Mesendoderm (in vitro differentiated cells): ENCODE measurements at regions not wholly inside any gene's neighbourhood (a gene's known extent, or its start where the extent isn't known, plus 50 kb on each side); places are given as distances from the start of the nearest gene placed in this dataset.
A peak's percentile ranks its signal among the peaks of the same experiment; 100 is the strongest.
"Not testable (repeated sequence)": the region's sequence is repeated elsewhere in the genome, so short reads cannot be mapped to it uniquely, and the experiment has no call there.

Experiments used
- DNase-seq: peaks from one replicate; pipeline ENCODE4 v3.0.0; 2013
- H2AK5ac ChIP-seq: 2 replicates; pipeline ENCODE4 v1.6.1; 2013; ENCODE audit warnings: low read length, inconsistent platforms
- H2BK120ac ChIP-seq: 2 replicates; pipeline ENCODE4 v1.6.1; 2013; ENCODE audit warnings: low read depth, mild to moderate bottlenecking, low read length, moderate library complexity, mixed read lengths
- H2BK15ac ChIP-seq: replicated peaks from 2 replicates; pipeline ENCODE4 v1.6.1; 2013; ENCODE audit warnings: low read depth, mild to moderate bottlenecking, moderate library complexity
- H2BK5ac ChIP-seq: 2 replicates; pipeline ENCODE4 v1.6.1; 2013; ENCODE audit warnings: low read length, inconsistent platforms
- H3K18ac ChIP-seq: 2 replicates; pipeline ENCODE4 v1.6.1; 2013; ENCODE audit warnings: mild to moderate bottlenecking, low read length, mixed read lengths
- H3K23ac ChIP-seq: one replicate; pipeline ENCODE4 v1.6.1; 2013; ENCODE audit warnings: low read length
- H3K27ac ChIP-seq: 2 replicates; pipeline ENCODE4 v1.5.1; 2013; ENCODE audit warnings: low read depth, mild to moderate bottlenecking, inconsistent platforms, low read length, moderate library complexity
- H3K27me3 ChIP-seq: 2 replicates; pipeline ENCODE4 v1.6.1; 2013; ENCODE audit warnings: low read length, control low read depth, mild to moderate bottlenecking, inconsistent platforms; ENCODE audit not compliant: insufficient read depth, poor library complexity
- H3K36me3 ChIP-seq: 2 replicates; pipeline ENCODE4 v1.6.1; 2013; ENCODE audit warnings: low read length, inconsistent platforms; ENCODE audit not compliant: control insufficient read depth, insufficient read depth
- H3K4ac ChIP-seq: one replicate; pipeline ENCODE4 v1.6.1; 2013; ENCODE audit warnings: low read depth, mild to moderate bottlenecking, low read length, moderate library complexity
- H3K4me1 ChIP-seq: 2 replicates; pipeline ENCODE4 v1.6.1; 2013; ENCODE audit warnings: low read depth, low read length, inconsistent platforms; ENCODE audit not compliant: control insufficient read depth
- H3K4me2 ChIP-seq: 2 replicates; pipeline ENCODE4 v1.6.1; 2013; ENCODE audit warnings: low read length
- H3K4me3 ChIP-seq: 2 replicates; pipeline ENCODE4 v1.5.1; 2013; ENCODE audit warnings: mild to moderate bottlenecking, low read length
- H3K56ac ChIP-seq: one replicate; pipeline ENCODE4 v1.6.1; 2013; ENCODE audit warnings: low read length
- H3K79me1 ChIP-seq: 2 replicates; pipeline ENCODE4 v1.6.1; 2013; ENCODE audit warnings: low read length, inconsistent platforms
- H3K79me2 ChIP-seq: 2 replicates; pipeline ENCODE4 v1.6.1; 2013; ENCODE audit warnings: mild to moderate bottlenecking, low read length; ENCODE audit not compliant: control insufficient read depth, insufficient read depth
- H3K9ac ChIP-seq: 2 replicates; pipeline ENCODE4 v1.6.1; 2013; ENCODE audit warnings: low read length, inconsistent platforms
- H4K5ac ChIP-seq: one replicate; pipeline ENCODE4 v1.6.1; 2013; ENCODE audit warnings: low read length
- H4K8ac ChIP-seq: one replicate; pipeline ENCODE4 v1.6.1; 2013; ENCODE audit warnings: low read depth, mild to moderate bottlenecking, control low read depth, low read length, moderate library complexity
- WGBS: extraction: QIAGEN DNeasy Blood & Tissue Kit; methylation state at CpG from one replicate; pipeline ENCODE4 v1.1.7; 2013; ENCODE audit warnings: low lambda C conversion rate, missing lambda C conversion rate; ENCODE audit not compliant: insufficient coverage; ENCODE audit errors: extremely low coverage; 5-methylcytosine and 5-hydroxymethylcytosine counted together

GRCh38 chr6:80981226-80981625 is 771.3 kb downstream of the TENT5A start:
- DNase-seq, H3K27me3 ChIP-seq, H2AK5ac ChIP-seq, H3K18ac ChIP-seq, H2BK120ac ChIP-seq, H3K4me1 ChIP-seq, H3K9ac ChIP-seq, H3K79me1 ChIP-seq, H2BK15ac ChIP-seq, H3K79me2 ChIP-seq, H4K8ac ChIP-seq, H3K27ac ChIP-seq, H3K36me3 ChIP-seq, H3K4me2 ChIP-seq, H4K5ac ChIP-seq, H3K56ac ChIP-seq, H2BK5ac ChIP-seq, H3K4me3 ChIP-seq, H3K23ac ChIP-seq, H3K4ac ChIP-seq: not testable (repeated sequence)
- WGBS = no CpG with 5 or more reads among the region's 2 CpGs

GRCh38 chr6:80976336-80976735 is 776.1 kb downstream of the TENT5A start:
- Histone ChIP-seq H4K5ac (no peak overlapping the region), H2AK5ac (no peak overlapping the region), H3K56ac (no peak overlapping the region), H3K79me2 (no peaks in the 10 kb centered on the region), H3K79me1 (no peaks in the 10 kb centered on the region), H3K23ac (no peak overlapping the region), H3K27me3 (no peaks in the 10 kb centered on the region), H3K36me3 (no peaks in the 10 kb centered on the region), H3K4me3 (no peak overlapping the region), H2BK120ac (no peak overlapping the region), H2BK5ac (no peak overlapping the region), H4K8ac (no peak overlapping the region), H3K9ac (no peak overlapping the region), H3K27ac (no peak overlapping the region), H3K4me2 (no peak overlapping the region), H3K4ac (no peak overlapping the region), H2BK15ac (no peak overlapping the region), H3K18ac (no peak overlapping the region), H3K4me1 (no peaks in the 10 kb centered on the region)
- WGBS = no CpG with 5 or more reads among the region's 3 CpGs
- DNase-seq = no peak

- H3K4me1 ChIP-seq = no peaks in the 10 kb centered on the region
- H3K18ac ChIP-seq = no peak overlapping the region
- no peak overlapping the region for H3K4ac ChIP-seq
- no peaks in the 10 kb centered on the region for H3K36me3 ChIP-seq
- no peaks in the 10 kb centered on the region for H3K79me2 ChIP-seq
- no peak overlapping the region for H3K23ac ChIP-seq
- no peak overlapping the region for H4K8ac ChIP-seq
- H2BK15ac ChIP-seq = no peak overlapping the region
- no peak overlapping the region for H3K27ac ChIP-seq
- no peak overlapping the region for H3K9ac ChIP-seq
- H3K4me3 ChIP-seq = no peak overlapping the region
- no CpG with 5 or more reads among the region's 2 CpGs for WGBS
- H3K56ac ChIP-seq = no peak overlapping the region
- H4K5ac ChIP-seq = no peak overlapping the region
- no peak overlapping the region for H2AK5ac ChIP-seq
- H2BK120ac ChIP-seq = no peak overlapping the region
- no peak overlapping the region for H2BK5ac ChIP-seq
- no peaks in the 10 kb centered on the region for H3K27me3 ChIP-seq
- H3K79me1 ChIP-seq = no peaks in the 10 kb centered on the region
- no peak overlapping the region for H3K4me2 ChIP-seq
- peak; percentile 17 for DNase-seq
Observed at GRCh38 chr6:80974579-80974978, 777.9 kb downstream of the TENT5A start.

- H3K27me3 ChIP-seq = no peaks in the 10 kb centered on the region
- no peak overlapping the region for H3K18ac ChIP-seq
- H3K36me3 ChIP-seq = no peaks in the 10 kb centered on the region
- H4K8ac ChIP-seq = no peak overlapping the region
- no peak overlapping the region for H3K4me2 ChIP-seq
- no peak overlapping the region for H2BK5ac ChIP-seq
- H2BK15ac ChIP-seq = no peak overlapping the region
- no peak overlapping the region for H3K56ac ChIP-seq
- no peak overlapping the region for H3K23ac ChIP-seq
- no peaks in the 10 kb centered on the region for H3K79me2 ChIP-seq
- DNase-seq = no peak
- no peak overlapping the region for H3K4ac ChIP-seq
- H3K79me1 ChIP-seq = no peaks in the 10 kb centered on the region
- no peak overlapping the region for H3K9ac ChIP-seq
- H4K5ac ChIP-seq = no peak overlapping the region
- H2BK120ac ChIP-seq = no peak overlapping the region
- no peak overlapping the region for H3K4me3 ChIP-seq
- H3K4me1 ChIP-seq = no peaks in the 10 kb centered on the region
- H3K27ac ChIP-seq = no peak overlapping the region
- H2AK5ac ChIP-seq = no peak overlapping the region
Observed at GRCh38 chr6:80969439-80969838, 783.0 kb downstream of the TENT5A start.

GRCh38 chr6:80967609-80968008 is 784.9 kb downstream of the TENT5A start:
- H4K8ac ChIP-seq = no peak overlapping the region
- H3K4ac ChIP-seq = no peak overlapping the region
- peak overlapping the region; percentile 28 for H3K18ac ChIP-seq
- no peak overlapping the region for H3K4me2 ChIP-seq
- H3K56ac ChIP-seq = no peak overlapping the region
- H3K36me3 ChIP-seq = no peaks in the 10 kb centered on the region
- no peak overlapping the region for H2BK5ac ChIP-seq
- H4K5ac ChIP-seq = peak overlapping the region; percentile 30
- DNase-seq = peak; percentile 38
- H3K27me3 ChIP-seq = no peaks in the 10 kb centered on the region
- H3K23ac ChIP-seq = no peak overlapping the region
- H3K79me1 ChIP-seq = no peaks in the 10 kb centered on the region
- H3K4me1 ChIP-seq = no peaks in the 10 kb centered on the region
- no peak overlapping the region for H3K4me3 ChIP-seq
- no peak overlapping the region for H3K9ac ChIP-seq
- H2BK120ac ChIP-seq = no peak overlapping the region
- H3K27ac ChIP-seq = no peak overlapping the region
- H3K79me2 ChIP-seq = no peaks in the 10 kb centered on the region
- no peak overlapping the region for H2BK15ac ChIP-seq
- no CpG with 5 or more reads among the region's 1 CpG for WGBS
- H2AK5ac ChIP-seq = no peak overlapping the region

- H3K18ac ChIP-seq = no peak overlapping the region
- H3K79me2 ChIP-seq = no peaks in the 10 kb centered on the region
- H2BK120ac ChIP-seq = no peak overlapping the region
- no peak overlapping the region for H3K27ac ChIP-seq
- no peaks in the 10 kb centered on the region for H3K79me1 ChIP-seq
- H3K56ac ChIP-seq = no peak overlapping the region
- H3K4ac ChIP-seq = no peak overlapping the region
- no peak overlapping the region for H2AK5ac ChIP-seq
- no peaks in the 10 kb centered on the region for H3K4me1 ChIP-seq
- no peaks in the 10 kb centered on the region for H3K27me3 ChIP-seq
- H4K5ac ChIP-seq = no peak overlapping the region
- H2BK5ac ChIP-seq = no peak overlapping the region
- H3K9ac ChIP-seq = no peak overlapping the region
- H4K8ac ChIP-seq = no peak overlapping the region
- no peak overlapping the region for H3K4me2 ChIP-seq
- H2BK15ac ChIP-seq = no peak overlapping the region
- H3K36me3 ChIP-seq = no peaks in the 10 kb centered on the region
- peak; percentile 34 for DNase-seq
- H3K23ac ChIP-seq = no peak overlapping the region
- H3K4me3 ChIP-seq = no peak overlapping the region
Observed at GRCh38 chr6:80962382-80962781, 790.1 kb downstream of the TENT5A start.
